Mesenchymal stem cell (in vitro differentiated cells and primary cell): ENCODE measurements at regions not wholly inside any gene's neighbourhood (a gene's known extent, or its start where the extent isn't known, plus 50 kb on each side); places are given as distances from the start of the nearest gene placed in this dataset.

Source experiments
- DNase-seq: peaks from one replicate; pipeline ENCODE4 v3.0.0-alpha.2; 2013
- H2AFZ ChIP-seq: one replicate; pipeline ENCODE4 v1.6.1; 2013; ENCODE audit warnings: low read depth, mild to moderate bottlenecking, control low read depth, inconsistent platforms, low read length, moderate library complexity
- H2AK5ac ChIP-seq: 2 replicates; pipeline ENCODE4 v1.6.1; 2013; ENCODE audit warnings: low read length, moderate library complexity, mild to moderate bottlenecking, inconsistent platforms; ENCODE audit not compliant: severe bottlenecking
- H2BK120ac ChIP-seq: one replicate; pipeline ENCODE4 v1.6.1; 2013; ENCODE audit warnings: low read depth, mild to moderate bottlenecking, inconsistent platforms, low read length, moderate library complexity
- H2BK12ac ChIP-seq, 2 experiments: one replicate each; pipeline ENCODE4 v1.6.1; 2013; ENCODE audit warnings: inconsistent platforms in 2 of 2, low read length in 2 of 2, mild to moderate bottlenecking in 2 of 2, moderate library complexity in 2 of 2, control low read depth in 1 of 2
- H2BK15ac ChIP-seq: one replicate; pipeline ENCODE4 v1.6.1; 2013; ENCODE audit warnings: mild to moderate bottlenecking, low read depth, inconsistent platforms; ENCODE audit not compliant: poor library complexity, severe bottlenecking
- H2BK5ac ChIP-seq: 2 replicates; pipeline ENCODE4 v1.6.1; 2013; ENCODE audit warnings: low read depth, mild to moderate bottlenecking, low read length, control low read depth, inconsistent platforms; ENCODE audit not compliant: poor library complexity, severe bottlenecking
- H3K14ac ChIP-seq, 2 experiments: one replicate each; pipeline ENCODE4 v1.6.1; 2013; ENCODE audit warnings: inconsistent platforms in 2 of 2, low read length in 2 of 2, control low read depth in 1 of 2, mild to moderate bottlenecking in 1 of 2, moderate library complexity in 1 of 2
- H3K18ac ChIP-seq, 2 experiments: one replicate each; pipeline ENCODE4 v1.6.1; 2013; ENCODE audit warnings: inconsistent platforms in 2 of 2, low read length in 2 of 2, control low read depth in 1 of 2, low read depth in 1 of 2, mild to moderate bottlenecking in 1 of 2
- H3K23ac ChIP-seq, 2 experiments: one replicate each; pipeline ENCODE4 v1.6.1; 2013; ENCODE audit warnings: inconsistent platforms in 2 of 2, low read length in 2 of 2, mild to moderate bottlenecking in 2 of 2, moderate library complexity in 2 of 2, control low read depth in 1 of 2
- H3K27ac ChIP-seq: 2 replicates; pipeline ENCODE4 v1.5.1; 2013; ENCODE audit warnings: mild to moderate bottlenecking, moderate library complexity, low read length, control low read depth, inconsistent platforms; ENCODE audit not compliant: poor library complexity, severe bottlenecking
- H3K27me3 ChIP-seq, 2 experiments: 2 replicates each; pipeline versions ENCODE4 v1.6.1 to v1.7.0; 2013; ENCODE audit warnings: low read length in 2 of 2, mild to moderate bottlenecking in 2 of 2, moderate library complexity in 2 of 2, control low read depth in 1 of 2, inconsistent platforms in 1 of 2; ENCODE audit not compliant: control insufficient read depth in 1 of 2, insufficient read depth in 1 of 2
- H3K36me3 ChIP-seq, 2 experiments: 2 replicates each; pipeline versions ENCODE4 v1.6.1 to v1.7.0; 2013; ENCODE audit warnings: low read length in 2 of 2, control low read depth in 1 of 2, inconsistent platforms in 1 of 2, low read depth in 1 of 2, mild to moderate bottlenecking in 1 of 2; ENCODE audit not compliant: insufficient read depth in 2 of 2, control insufficient read depth in 1 of 2
- H3K4ac ChIP-seq, 2 experiments: one replicate each; pipeline ENCODE4 v1.6.1; 2013; ENCODE audit warnings: inconsistent platforms in 2 of 2, low read length in 2 of 2, mild to moderate bottlenecking in 2 of 2, moderate library complexity in 2 of 2, control low read depth in 1 of 2, low read depth in 1 of 2
- H3K4me1 ChIP-seq: 2 replicates; pipeline ENCODE4 v1.6.1; 2013; ENCODE audit warnings: low read depth, low read length, control low read depth; ENCODE audit not compliant: control insufficient read depth, insufficient read depth
- H3K4me2 ChIP-seq: 2 replicates; pipeline ENCODE4 v1.6.1; 2013; ENCODE audit warnings: low read length, mild to moderate bottlenecking, inconsistent platforms; ENCODE audit not compliant: poor library complexity, severe bottlenecking
- H3K4me3 ChIP-seq, 2 experiments: 2 replicates each; pipeline versions ENCODE4 v1.5.1 to v1.7.0; 2013; ENCODE audit warnings: low read length in 2 of 2, mild to moderate bottlenecking in 2 of 2, control low read depth in 1 of 2, low read depth in 1 of 2; ENCODE audit not compliant: insufficient read depth in 1 of 2
- H3K79me1 ChIP-seq: replicated peaks from 2 replicates; pipeline ENCODE4 v1.6.1; 2013; ENCODE audit warnings: mild to moderate bottlenecking, control low read depth, low read length, inconsistent platforms; ENCODE audit not compliant: poor library complexity, severe bottlenecking
- H3K9ac ChIP-seq: 2 replicates; pipeline ENCODE4 v1.7.0; 2013; ENCODE audit warnings: mild to moderate bottlenecking, low read length, moderate library complexity
- H3K9me3 ChIP-seq: 2 replicates; pipeline ENCODE4 v1.7.0; 2013; ENCODE audit warnings: mild to moderate bottlenecking, low read length; ENCODE audit not compliant: control insufficient read depth
- H4K8ac ChIP-seq: one replicate; pipeline ENCODE4 v1.6.1; 2013; ENCODE audit warnings: inconsistent platforms, mild to moderate bottlenecking, low read length, moderate library complexity
- H4K91ac ChIP-seq: one replicate; pipeline ENCODE4 v1.6.1; 2013; ENCODE audit warnings: mild to moderate bottlenecking, low read length, inconsistent platforms
- WGBS: methylation state at CpG from one replicate; pipeline ENCODE4 v1.1.7; 2013; ENCODE audit warnings: mixed read lengths; 5-methylcytosine and 5-hydroxymethylcytosine counted together

DNA sequence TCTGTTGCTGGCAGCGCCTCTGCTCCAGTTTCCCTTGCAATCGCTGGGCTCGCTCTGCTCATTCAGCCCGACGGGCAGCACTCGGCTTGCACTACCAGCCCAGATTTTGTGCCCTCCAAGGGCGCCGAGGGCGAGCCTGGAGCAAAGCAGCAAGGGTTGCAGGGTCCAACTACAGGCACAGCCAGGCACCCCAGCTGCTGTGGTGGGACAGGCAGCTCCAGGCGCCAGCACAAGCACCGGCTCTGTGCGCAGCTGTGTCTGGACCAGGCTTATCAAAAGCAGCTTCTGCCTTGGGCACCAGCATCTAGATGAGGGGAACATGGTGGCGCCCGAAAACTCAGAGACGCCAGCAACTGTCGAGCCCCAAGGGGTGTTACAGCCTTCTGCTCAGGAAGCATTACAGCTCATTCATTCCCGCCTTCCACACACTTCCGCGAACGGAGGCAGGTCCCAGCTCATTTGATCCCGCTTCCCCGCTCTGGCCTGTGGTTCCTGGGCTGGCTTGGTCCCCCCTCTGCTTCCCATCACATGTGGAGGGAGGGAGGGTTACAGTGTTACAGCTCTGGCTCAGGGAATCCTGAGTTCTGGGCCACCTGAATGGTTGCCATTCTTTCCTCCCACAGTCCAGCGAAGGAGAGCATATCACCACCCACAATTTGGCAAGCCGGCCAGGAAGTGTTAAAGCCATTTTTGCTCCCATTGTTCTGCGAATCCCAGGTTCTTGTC is 409.9 kb upstream of the ALCAM start:
- peak overlapping the region; percentile 39 to 61 for H3K18ac ChIP-seq
- no peak overlapping the region for H3K4ac ChIP-seq
- H3K23ac ChIP-seq: no peak overlapping the region
- H3K9me3 ChIP-seq: no peaks in the 10 kb centered on the region
- H3K4me3 ChIP-seq: no peak overlapping the region
- peak overlapping the region; percentile 81 for H4K91ac ChIP-seq
- H2AK5ac ChIP-seq: no peak overlapping the region
- DNase-seq: no peak
- no peak overlapping the region for H2AFZ ChIP-seq
- no peak overlapping the region for H3K4me2 ChIP-seq
- H2BK12ac ChIP-seq: peak overlapping the region; percentile 74 to 75
- H3K4me1 ChIP-seq: no peaks in the 10 kb centered on the region
- no peak overlapping the region for H4K8ac ChIP-seq
- H2BK120ac ChIP-seq: no peak overlapping the region
- H3K14ac ChIP-seq: no peak overlapping the region
- no peaks in the 10 kb centered on the region for H3K79me1 ChIP-seq
- no peaks in the 10 kb centered on the region for H3K27me3 ChIP-seq
- H3K27ac ChIP-seq: no peak overlapping the region
- WGBS: 96% methylated on average over 24 of the region's 25 CpGs
- H2BK5ac ChIP-seq: no peak overlapping the region
- peak overlapping the region; percentile 41 for H2BK15ac ChIP-seq
- no peak overlapping the region for H3K9ac ChIP-seq
- H3K36me3 ChIP-seq: peaks cover 0 to 3% of the 10 kb centered on the region in 2 experiments

DNA sequence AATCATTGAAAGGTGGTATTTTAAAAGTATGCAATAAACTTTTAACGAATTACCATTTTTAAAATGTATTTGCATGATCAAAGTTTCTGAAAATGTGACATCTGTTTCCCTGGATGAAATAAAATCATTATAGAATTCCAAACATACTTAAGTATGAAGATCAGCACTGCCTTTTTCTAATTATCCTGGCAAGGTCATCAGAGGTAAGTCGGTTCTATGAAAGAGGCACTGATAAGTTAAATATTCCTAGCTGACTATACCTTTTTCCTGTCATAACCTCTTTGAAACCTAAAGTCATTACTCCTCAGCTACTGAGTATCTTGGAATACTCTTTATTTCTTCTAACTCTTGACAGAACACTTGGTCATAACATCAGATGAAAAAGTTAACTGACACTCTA is 406.1 kb upstream of the ALCAM start:
- no peak for DNase-seq
- H3K27ac ChIP-seq: no peak overlapping the region
- no peak overlapping the region for H2BK15ac ChIP-seq
- WGBS: 89% methylated on average over 1 of the region's 2 CpGs
- H3K23ac ChIP-seq: no peak overlapping the region
- no peak overlapping the region for H3K9ac ChIP-seq
- no peak overlapping the region for H4K91ac ChIP-seq
- no peak overlapping the region for H4K8ac ChIP-seq
- H2BK5ac ChIP-seq: no peak overlapping the region
- H2BK12ac ChIP-seq: no peak overlapping the region
- H3K4me3 ChIP-seq: no peak overlapping the region
- H3K14ac ChIP-seq: no peak overlapping the region
- H3K9me3 ChIP-seq: no peaks in the 10 kb centered on the region
- H3K79me1 ChIP-seq: no peaks in the 10 kb centered on the region
- H2BK120ac ChIP-seq: no peak overlapping the region
- H2AK5ac ChIP-seq: no peak overlapping the region
- no peak overlapping the region for H2AFZ ChIP-seq
- H3K36me3 ChIP-seq: peaks cover 0 to 3% of the 10 kb centered on the region in 2 experiments
- no peak overlapping the region for H3K18ac ChIP-seq
- H3K27me3 ChIP-seq: no peaks in the 10 kb centered on the region
- no peaks in the 10 kb centered on the region for H3K4me1 ChIP-seq
- no peak overlapping the region for H3K4ac ChIP-seq
- H3K4me2 ChIP-seq: no peak overlapping the region

DNA sequence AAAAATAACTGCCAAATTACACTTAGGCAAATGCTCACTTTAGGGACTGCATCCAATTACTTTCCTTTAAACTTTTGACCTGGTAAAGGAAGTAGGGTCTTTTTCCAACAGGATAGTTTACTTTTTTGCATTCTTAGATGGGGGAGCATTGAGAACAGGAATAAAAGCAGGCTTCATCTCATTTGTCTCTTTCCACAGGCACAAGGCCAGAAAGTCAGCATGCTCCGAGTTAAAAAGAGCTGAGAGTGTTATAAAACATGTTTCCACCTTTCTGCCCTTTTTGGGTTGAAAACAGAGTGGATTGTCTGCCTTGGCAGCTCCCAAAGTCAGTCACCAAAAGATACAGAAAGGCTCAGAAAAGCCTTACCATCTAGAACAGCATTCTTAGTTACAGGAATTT is 404.9 kb upstream of the ALCAM start:
- 75% methylated on average over 1 of the region's 1 CpG for WGBS
- no peak for DNase-seq

DNA sequence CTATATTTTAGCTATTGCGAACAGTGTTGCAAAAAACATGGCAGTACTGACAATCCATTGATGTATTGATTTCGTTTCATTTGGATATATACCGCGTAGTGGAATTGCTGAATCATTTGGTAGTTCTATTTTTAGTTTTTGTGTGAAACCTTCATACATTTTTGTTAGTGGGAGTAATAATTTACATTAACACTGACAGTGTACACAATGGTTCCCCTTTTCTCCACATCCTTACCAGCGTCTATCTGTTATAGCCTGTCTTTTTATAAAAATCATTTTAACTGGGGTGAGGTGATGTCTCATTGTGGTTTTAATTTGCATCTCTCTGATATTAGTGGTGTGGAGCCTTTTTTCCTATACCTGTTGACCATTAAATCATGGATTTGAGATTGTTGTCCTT is 392.4 kb upstream of the ALCAM start:
- no peak overlapping the region for H2AK5ac ChIP-seq
- H3K27me3 ChIP-seq: no peaks in the 10 kb centered on the region
- WGBS: 90% methylated on average over 1 of the region's 5 CpGs
- no peak overlapping the region for H3K23ac ChIP-seq
- no peak overlapping the region for H2BK120ac ChIP-seq
- H4K91ac ChIP-seq: no peak overlapping the region
- H3K27ac ChIP-seq: no peak overlapping the region
- H3K79me1 ChIP-seq: no peaks in the 10 kb centered on the region
- no peak overlapping the region for H3K14ac ChIP-seq
- H2BK12ac ChIP-seq: no peak overlapping the region
- no peak overlapping the region for H2AFZ ChIP-seq
- no peak for DNase-seq
- H3K4me2 ChIP-seq: no peak overlapping the region
- no peak overlapping the region for H2BK15ac ChIP-seq
- H3K9me3 ChIP-seq: peaks cover 21% of the 10 kb centered on the region
- H3K18ac ChIP-seq: no peak overlapping the region
- H3K9ac ChIP-seq: no peak overlapping the region
- no peak overlapping the region for H4K8ac ChIP-seq
- H3K4me1 ChIP-seq: no peaks in the 10 kb centered on the region
- no peak overlapping the region for H3K4ac ChIP-seq
- H2BK5ac ChIP-seq: no peak overlapping the region
- no peak overlapping the region for H3K4me3 ChIP-seq
- no peaks in the 10 kb centered on the region for H3K36me3 ChIP-seq

More for the DNA sequence above, 404.9 kb upstream of the ALCAM start:
- H3K4me2 ChIP-seq: no peak overlapping the region
- no peaks in the 10 kb centered on the region for H3K36me3 ChIP-seq
- no peak overlapping the region for H2AK5ac ChIP-seq
- no peaks in the 10 kb centered on the region for H3K4me1 ChIP-seq
- H2BK5ac ChIP-seq: no peak overlapping the region
- H2AFZ ChIP-seq: no peak overlapping the region
- H2BK12ac ChIP-seq: no peak overlapping the region
- no peaks in the 10 kb centered on the region for H3K27me3 ChIP-seq
- no peaks in the 10 kb centered on the region for H3K79me1 ChIP-seq
- no peaks in the 10 kb centered on the region for H3K9me3 ChIP-seq
- no peak overlapping the region for H3K4me3 ChIP-seq
- no peak overlapping the region for H3K9ac ChIP-seq
- no peak overlapping the region for H3K14ac ChIP-seq
- H4K8ac ChIP-seq: no peak overlapping the region
- H3K23ac ChIP-seq: no peak overlapping the region
- no peak overlapping the region for H4K91ac ChIP-seq
- H3K4ac ChIP-seq: no peak overlapping the region
- H2BK120ac ChIP-seq: no peak overlapping the region
- H3K18ac ChIP-seq: peak overlapping the region in 1 of 2 experiments; percentile 75
- no peak overlapping the region for H2BK15ac ChIP-seq
- no peak overlapping the region for H3K27ac ChIP-seq
